Smooth muscle cell (in vitro differentiated cells): ENCODE measurements at regions not wholly inside any gene's neighbourhood (a gene's known extent, or its start where the extent isn't known, plus 50 kb on each side); places are given as distances from the start of the nearest gene placed in this dataset.

Experiments
- DNase-seq: peaks from one replicate; lab custom pipeline; 2025; ENCODE audit not compliant: unreplicated experiment; lab: John Stamatoyannopoulos, UW
- H2AFZ ChIP-seq: fragments of 200-600 bp; sonication (generic); 2 replicates; pipeline ENCODE4 v1.6.0; 2016; ENCODE audit warnings: antibody characterized with exemption, low read depth, mild to moderate bottlenecking
- H3F3A ChIP-seq: fragments of 200-600 bp; sonication (generic); 2 replicates; pipeline ENCODE4 v1.6.0; 2017; ENCODE audit warnings: antibody characterized with exemption, low read depth
- H3K27ac ChIP-seq: fragments of 200-600 bp; sonication (generic); 2 replicates; pipeline ENCODE4 v1.5.1; 2016; ENCODE audit warnings: low read depth, mild to moderate bottlenecking
- H3K27me3 ChIP-seq: fragments of 200-600 bp; sonication (generic); 2 replicates; pipeline ENCODE4 v1.6.1; 2016; ENCODE audit warnings: low read depth, mild to moderate bottlenecking
- H3K36me3 ChIP-seq: fragments of 200-600 bp; sonication (generic); 2 replicates; pipeline ENCODE4 v1.5.1; 2016; ENCODE audit warnings: low read depth
- H3K4me1 ChIP-seq: fragments of 200-600 bp; sonication (generic); 2 replicates; pipeline ENCODE4 v1.5.1; 2016; ENCODE audit warnings: low read depth
- H3K4me2 ChIP-seq: fragments of 200-600 bp; sonication (generic); 2 replicates; pipeline ENCODE4 v1.6.0; 2016; ENCODE audit warnings: mild to moderate bottlenecking
- H3K4me3 ChIP-seq: fragments of 200-600 bp; sonication (generic); 2 replicates; pipeline ENCODE4 v1.5.1; 2016; ENCODE audit warnings: mild to moderate bottlenecking
- H3K79me2 ChIP-seq: fragments of 200-600 bp; sonication (generic); 2 replicates; pipeline ENCODE4 v1.6.0; 2016; ENCODE audit warnings: low read depth, mild to moderate bottlenecking
- H3K9ac ChIP-seq: fragments of 200-600 bp; sonication (generic); 2 replicates; pipeline ENCODE4 v1.6.0; 2016; ENCODE audit warnings: low read depth
- H3K9me3 ChIP-seq: fragments of 200-600 bp; sonication (generic); replicated peaks from 2 replicates; pipeline ENCODE4 v1.5.1; 2016; ENCODE audit warnings: low read depth
- H4K20me1 ChIP-seq: fragments of 200-600 bp; sonication (generic); 2 replicates; pipeline ENCODE4 v1.6.0; 2016; ENCODE audit warnings: low read depth
- WGBS: methylation state at CpG from one replicate; pipeline ENCODE4 v1.1.7; 2016; ENCODE audit warnings: low lambda C conversion rate; 5-methylcytosine and 5-hydroxymethylcytosine counted together
- TF ChIP-seq, protein P1 (sequence below): fragments of 200-600 bp; sonication (generic); IDR thresholded peaks from 2 replicates; pipeline ENCODE4 v1.5.1; 2017; ENCODE audit warnings: borderline replicate concordance, mild to moderate bottlenecking, antibody characterized with exemption; ENCODE audit not compliant: insufficient read depth, poor library complexity, severe bottlenecking

DNA sequence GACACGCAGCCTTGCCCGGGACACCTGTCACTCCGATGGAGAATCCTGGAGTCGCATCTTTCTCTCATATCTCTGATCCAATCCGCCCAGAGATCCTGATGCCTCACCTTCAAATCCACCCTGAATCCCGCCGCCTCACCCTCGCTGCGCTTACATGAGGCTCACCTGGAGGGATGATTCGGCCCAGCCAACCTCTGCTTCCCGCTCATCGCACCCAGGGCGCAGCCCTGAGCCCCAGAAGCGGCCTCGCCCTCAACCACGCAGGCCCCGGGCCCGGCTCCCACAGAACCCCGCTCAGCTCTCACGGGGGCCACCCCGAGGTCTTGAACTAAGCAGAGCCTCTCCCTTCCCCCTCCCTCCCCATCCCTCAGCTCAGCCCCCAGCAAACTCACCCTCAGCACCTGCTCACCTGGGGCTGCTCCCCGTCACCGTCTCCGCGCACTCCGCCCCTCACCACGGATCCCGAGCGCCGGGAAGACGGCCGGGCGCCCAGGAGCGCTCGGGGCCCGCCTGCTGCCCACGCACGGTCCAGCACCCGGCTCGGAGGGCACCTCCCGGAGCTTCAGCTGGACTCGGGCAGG is 160.0 kb downstream of the NDUFA10 start:
- H3K27ac ChIP-seq, result no peak overlapping the region
- no peaks in the 10 kb centered on the region for H4K20me1 ChIP-seq
- WGBS, result 91% methylated on average over 14 of the region's 42 CpGs
- no peak overlapping the region for H2AFZ ChIP-seq
- H3K27me3 ChIP-seq, result no peaks in the 10 kb centered on the region
- no peaks in the 10 kb centered on the region for H3K9me3 ChIP-seq
- TF ChIP-seq, protein P1, sequence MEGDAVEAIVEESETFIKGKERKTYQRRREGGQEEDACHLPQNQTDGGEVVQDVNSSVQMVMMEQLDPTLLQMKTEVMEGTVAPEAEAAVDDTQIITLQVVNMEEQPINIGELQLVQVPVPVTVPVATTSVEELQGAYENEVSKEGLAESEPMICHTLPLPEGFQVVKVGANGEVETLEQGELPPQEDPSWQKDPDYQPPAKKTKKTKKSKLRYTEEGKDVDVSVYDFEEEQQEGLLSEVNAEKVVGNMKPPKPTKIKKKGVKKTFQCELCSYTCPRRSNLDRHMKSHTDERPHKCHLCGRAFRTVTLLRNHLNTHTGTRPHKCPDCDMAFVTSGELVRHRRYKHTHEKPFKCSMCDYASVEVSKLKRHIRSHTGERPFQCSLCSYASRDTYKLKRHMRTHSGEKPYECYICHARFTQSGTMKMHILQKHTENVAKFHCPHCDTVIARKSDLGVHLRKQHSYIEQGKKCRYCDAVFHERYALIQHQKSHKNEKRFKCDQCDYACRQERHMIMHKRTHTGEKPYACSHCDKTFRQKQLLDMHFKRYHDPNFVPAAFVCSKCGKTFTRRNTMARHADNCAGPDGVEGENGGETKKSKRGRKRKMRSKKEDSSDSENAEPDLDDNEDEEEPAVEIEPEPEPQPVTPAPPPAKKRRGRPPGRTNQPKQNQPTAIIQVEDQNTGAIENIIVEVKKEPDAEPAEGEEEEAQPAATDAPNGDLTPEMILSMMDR, result no peak
- no peak overlapping the region for H3K4me3 ChIP-seq
- no peak overlapping the region for H3K9ac ChIP-seq
- H3K36me3 ChIP-seq, result no peaks in the 10 kb centered on the region
- no peak for DNase-seq
- H3K4me1 ChIP-seq, result no peaks in the 10 kb centered on the region
- H3K4me2 ChIP-seq, result no peak overlapping the region
- H3F3A ChIP-seq, result no peaks in the 10 kb centered on the region
- H3K79me2 ChIP-seq, result no peaks in the 10 kb centered on the region

DNA sequence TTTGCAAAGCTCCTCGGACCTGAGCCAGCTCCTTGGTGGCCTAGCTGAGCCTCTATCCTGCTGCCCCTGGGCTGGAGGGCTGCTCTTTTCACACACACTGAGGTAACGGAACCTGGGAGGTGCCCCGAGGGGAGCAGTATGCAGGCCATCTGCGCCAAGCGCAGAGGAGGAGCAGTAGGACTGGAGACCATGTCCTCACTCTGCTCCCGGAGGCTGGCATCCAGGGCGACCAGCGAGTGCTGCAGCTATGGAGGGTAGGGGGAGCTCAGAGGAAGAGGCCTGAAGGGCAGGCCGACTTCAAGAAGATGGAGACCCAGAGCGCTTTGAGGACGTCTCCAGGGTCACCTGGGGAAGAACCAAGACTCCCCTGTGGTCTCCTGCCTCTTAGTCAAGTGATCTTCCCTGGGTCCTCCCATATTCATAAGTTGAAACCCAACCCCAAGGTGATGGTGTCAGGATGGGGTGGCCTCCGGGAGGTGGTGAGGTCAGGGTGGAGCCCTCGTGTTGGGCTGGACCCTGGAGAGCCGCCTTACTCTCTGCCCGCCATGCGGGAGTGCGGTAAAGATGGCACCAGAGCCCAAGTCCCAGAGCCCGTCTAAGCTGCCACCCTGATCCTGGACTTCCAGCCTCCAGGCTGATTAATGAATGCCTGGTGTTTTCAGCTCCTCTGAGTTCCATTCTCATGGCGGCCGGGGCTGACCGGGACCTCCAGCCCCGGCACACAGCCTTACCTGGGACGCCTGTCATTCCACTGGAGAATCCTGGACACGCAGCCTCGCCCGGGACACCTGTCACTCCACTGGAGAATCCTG is 160.7 kb downstream of the NDUFA10 start:
- Histone ChIP-seq H3K4me1 (no peaks in the 10 kb centered on the region), H3K4me2 (no peak overlapping the region), H3K4me3 (no peak overlapping the region), H3K27me3 (no peaks in the 10 kb centered on the region), H3K9me3 (no peaks in the 10 kb centered on the region), H4K20me1 (no peaks in the 10 kb centered on the region), H3K27ac (no peak overlapping the region), H3K9ac (no peak overlapping the region), H2AFZ (no peak overlapping the region), H3K36me3 (no peaks in the 10 kb centered on the region), H3F3A (no peaks in the 10 kb centered on the region), H3K79me2 (no peaks in the 10 kb centered on the region)
- WGBS, result 95% methylated on average over 26 of the region's 26 CpGs
- no peak for DNase-seq
- TF ChIP-seq, protein P1, result no peak

- Histone ChIP-seq H3K4me1 (no peaks in the 10 kb centered on the region), H3K27ac (no peak overlapping the region), H3F3A (no peaks in the 10 kb centered on the region), H4K20me1 (no peaks in the 10 kb centered on the region), H3K36me3 (no peaks in the 10 kb centered on the region), H2AFZ (no peak overlapping the region), H3K9me3 (no peaks in the 10 kb centered on the region), H3K27me3 (no peaks in the 10 kb centered on the region), H3K4me3 (no peak overlapping the region), H3K9ac (no peak overlapping the region), H3K79me2 (no peaks in the 10 kb centered on the region), H3K4me2 (no peak overlapping the region)
- TF ChIP-seq, protein P1, result no peak
- 81% methylated on average over 7 of the region's 7 CpGs for WGBS
- DNase-seq, result no peak
These were observed 162.5 kb downstream of the NDUFA10 start for GRCh38 chr2:239862613-239863012.
